Neuronal stem cell (in vitro differentiated cells): ENCODE measurements at regions not wholly inside any gene's neighbourhood (a gene's known extent, or its start where the extent isn't known, plus 50 kb on each side); places are given as distances from the start of the nearest gene placed in this dataset.

ENCODE experiments used
- DNase-seq: peaks from one replicate; pipeline ENCODE4 v3.0.0-alpha.2; 2013; ENCODE audit warnings: low spot score
- H2AFZ ChIP-seq: one replicate; pipeline ENCODE4 v1.6.1; 2013; ENCODE audit warnings: mild to moderate bottlenecking, low read length, inconsistent platforms
- H2AK5ac ChIP-seq: 2 replicates; pipeline ENCODE4 v1.6.1; 2013; ENCODE audit warnings: low read depth, mild to moderate bottlenecking, inconsistent platforms, low read length, moderate library complexity, mixed read lengths
- H2BK120ac ChIP-seq: 2 replicates; pipeline ENCODE4 v1.6.1; 2013; ENCODE audit warnings: low read depth, mild to moderate bottlenecking, inconsistent platforms, low read length, moderate library complexity, mixed read lengths
- H2BK12ac ChIP-seq: one replicate; pipeline ENCODE4 v1.6.1; 2013; ENCODE audit warnings: low read length, inconsistent platforms
- H2BK15ac ChIP-seq: 2 replicates; pipeline ENCODE4 v1.6.1; 2013; ENCODE audit warnings: mild to moderate bottlenecking, low read length, inconsistent platforms, mixed read lengths
- H2BK5ac ChIP-seq: one replicate; pipeline ENCODE4 v1.6.1; 2013; ENCODE audit warnings: inconsistent platforms, mild to moderate bottlenecking, low read length, moderate library complexity
- H3K14ac ChIP-seq: one replicate; pipeline ENCODE4 v1.6.1; 2013; ENCODE audit warnings: low read length, inconsistent platforms
- H3K18ac ChIP-seq: 2 replicates; pipeline ENCODE4 v1.6.1; 2013; ENCODE audit warnings: low read length, inconsistent platforms
- H3K23ac ChIP-seq: 2 replicates; pipeline ENCODE4 v1.6.1; 2013; ENCODE audit warnings: low read depth, mild to moderate bottlenecking, mixed read lengths, low read length, inconsistent platforms; ENCODE audit not compliant: poor library complexity
- H3K27ac ChIP-seq: replicated peaks from 3 replicates; pipeline ENCODE4 v1.5.1; 2013; ENCODE audit warnings: low read length, inconsistent platforms
- H3K27me3 ChIP-seq, 3 experiments: 2 replicates each; pipeline ENCODE4 v1.6.1; 2013; ENCODE audit warnings: low read length in 3 of 3, mild to moderate bottlenecking in 2 of 3, inconsistent platforms in 1 of 3, low read depth in 1 of 3, mixed read lengths in 1 of 3, moderate library complexity in 1 of 3; ENCODE audit not compliant: control insufficient read depth in 3 of 3, insufficient read depth in 3 of 3
- H3K36me3 ChIP-seq, 2 donors: replicated peaks in 1 of 2; 2 replicates each; pipeline ENCODE4 v1.6.1; 2013; ENCODE audit warnings: low read length in 2 of 2; ENCODE audit not compliant: control insufficient read depth in 2 of 2, insufficient read depth in 2 of 2
- H3K4ac ChIP-seq: 2 replicates; pipeline ENCODE4 v1.6.1; 2013; ENCODE audit warnings: inconsistent platforms, mild to moderate bottlenecking, low read length, moderate library complexity
- H3K4me1 ChIP-seq, 2 donors: 1 replicate in 1 of 2; 2 replicates in 1 of 2; pipeline ENCODE4 v1.6.1; 2013; ENCODE audit warnings: low read length in 2 of 2, low read depth in 1 of 2; ENCODE audit not compliant: control insufficient read depth in 2 of 2, insufficient read depth in 1 of 2
- H3K4me2 ChIP-seq: one replicate; pipeline ENCODE4 v1.6.1; 2013; ENCODE audit warnings: mild to moderate bottlenecking, low read length, inconsistent platforms; ENCODE audit not compliant: insufficient read depth, poor library complexity, severe bottlenecking
- H3K4me3 ChIP-seq, 2 donors: 2 replicates each; pipeline ENCODE4 v1.5.1; 2013; ENCODE audit warnings: low read length in 2 of 2, mild to moderate bottlenecking in 2 of 2, inconsistent platforms in 1 of 2, moderate library complexity in 1 of 2
- H3K79me1 ChIP-seq: one replicate; pipeline ENCODE4 v1.6.1; 2013; ENCODE audit warnings: low read depth, mild to moderate bottlenecking, inconsistent platforms, low read length, moderate library complexity
- H3K9ac ChIP-seq: one replicate; pipeline ENCODE4 v1.6.1; 2013; ENCODE audit warnings: mild to moderate bottlenecking, low read depth, low read length, inconsistent platforms; ENCODE audit not compliant: poor library complexity
- H3K9me3 ChIP-seq, 2 donors: replicated peaks in 1 of 2; 2 replicates each; pipeline versions ENCODE3 to v1.6.1; 2013; ENCODE audit warnings: low read length in 2 of 2, mild to moderate bottlenecking in 2 of 2, inconsistent platforms in 1 of 2, low read depth in 1 of 2, mixed read lengths in 1 of 2, moderate library complexity in 1 of 2; ENCODE audit not compliant: control insufficient read depth in 2 of 2, insufficient read depth in 1 of 2
- H4K8ac ChIP-seq: one replicate; pipeline ENCODE4 v1.6.1; 2013; ENCODE audit warnings: low read depth, mild to moderate bottlenecking, inconsistent platforms, low read length, moderate library complexity
- H4K91ac ChIP-seq: one replicate; pipeline ENCODE4 v1.6.1; 2013; ENCODE audit warnings: low read length, low read depth, mild to moderate bottlenecking, inconsistent platforms; ENCODE audit not compliant: poor library complexity
- WGBS, 2 donors: extraction: QIAGEN DNeasy Blood & Tissue Kit; methylation state at CpG; one replicate each; pipeline ENCODE4 v1.1.7; 2013; ENCODE audit warnings: missing lambda C conversion rate in 2 of 2, mixed read lengths in 1 of 2; ENCODE audit not compliant: insufficient read length in 2 of 2, insufficient replicate concordance in 1 of 2; ENCODE audit errors: extremely low coverage in 2 of 2; 5-methylcytosine and 5-hydroxymethylcytosine counted together

GRCh38 chr20:54879393-54879792 lies 404.0 kb downstream of the DOK5 start:
- no peaks in the 10 kb centered on the region for H3K79me1 ChIP-seq
- no peaks in the 10 kb centered on the region for H3K36me3 ChIP-seq
- H2BK12ac ChIP-seq = no peak overlapping the region
- no peak overlapping the region for H2AFZ ChIP-seq
- H3K4me3 ChIP-seq = no peak overlapping the region
- H3K27ac ChIP-seq = no peak overlapping the region
- no peak overlapping the region for H2BK5ac ChIP-seq
- no peak overlapping the region for H3K14ac ChIP-seq
- H3K9me3 ChIP-seq = no peaks in the 10 kb centered on the region
- no peak overlapping the region for H2BK15ac ChIP-seq
- H3K4ac ChIP-seq = no peak overlapping the region
- H3K9ac ChIP-seq = no peak overlapping the region
- H3K4me1 ChIP-seq = no peaks in the 10 kb centered on the region
- H4K8ac ChIP-seq = no peak overlapping the region
- no peak overlapping the region for H2BK120ac ChIP-seq
- H3K4me2 ChIP-seq = no peak overlapping the region
- no peak overlapping the region for H3K23ac ChIP-seq
- WGBS, 2 donors = no CpG with 5 or more reads among the region's 1 CpG
- no peak overlapping the region for H2AK5ac ChIP-seq
- no peak overlapping the region for H3K18ac ChIP-seq
- no peak overlapping the region for H4K91ac ChIP-seq
- no peak for DNase-seq
- H3K27me3 ChIP-seq = no peaks in the 10 kb centered on the region

GRCh38 chr20:54875307-54875706 lies 399.9 kb downstream of the DOK5 start:
- no peak overlapping the region for H3K4me2 ChIP-seq
- no peak overlapping the region for H2BK120ac ChIP-seq
- no peak for DNase-seq
- no peaks in the 10 kb centered on the region for H3K79me1 ChIP-seq
- H2AK5ac ChIP-seq = no peak overlapping the region
- no peak overlapping the region for H3K23ac ChIP-seq
- H2AFZ ChIP-seq = no peak overlapping the region
- no peak overlapping the region for H3K4ac ChIP-seq
- no peak overlapping the region for H3K4me3 ChIP-seq
- no peak overlapping the region for H2BK5ac ChIP-seq
- H3K27ac ChIP-seq = no peak overlapping the region
- H4K8ac ChIP-seq = no peak overlapping the region
- H3K9me3 ChIP-seq = no peaks in the 10 kb centered on the region
- H3K14ac ChIP-seq = no peak overlapping the region
- H3K36me3 ChIP-seq = no peaks in the 10 kb centered on the region
- no peak overlapping the region for H2BK12ac ChIP-seq
- H3K18ac ChIP-seq = no peak overlapping the region
- no peaks in the 10 kb centered on the region for H3K4me1 ChIP-seq
- H3K27me3 ChIP-seq = no peaks in the 10 kb centered on the region
- no peak overlapping the region for H2BK15ac ChIP-seq
- no peak overlapping the region for H3K9ac ChIP-seq
- WGBS, 2 donors = no CpG with 5 or more reads among the region's 3 CpGs
- no peak overlapping the region for H4K91ac ChIP-seq

GRCh38 chr20:54874718-54875117 lies 399.3 kb downstream of the DOK5 start:
- H3K4ac ChIP-seq = no peak overlapping the region
- no peak overlapping the region for H2BK12ac ChIP-seq
- H2AK5ac ChIP-seq = no peak overlapping the region
- no peak overlapping the region for H3K23ac ChIP-seq
- no peak overlapping the region for H3K4me2 ChIP-seq
- no peak overlapping the region for H2BK15ac ChIP-seq
- no peak overlapping the region for H3K18ac ChIP-seq
- no peak overlapping the region for H3K14ac ChIP-seq
- no peak overlapping the region for H4K91ac ChIP-seq
- H3K9ac ChIP-seq = no peak overlapping the region
- H2BK5ac ChIP-seq = no peak overlapping the region
- no peak overlapping the region for H3K27ac ChIP-seq
- H3K4me3 ChIP-seq = no peak overlapping the region
- H2AFZ ChIP-seq = no peak overlapping the region
- WGBS, 2 donors = no CpG with 5 or more reads among the region's 5 CpGs
- no peaks in the 10 kb centered on the region for H3K27me3 ChIP-seq
- no peak for DNase-seq
- H2BK120ac ChIP-seq = no peak overlapping the region
- H3K79me1 ChIP-seq = no peaks in the 10 kb centered on the region
- no peaks in the 10 kb centered on the region for H3K4me1 ChIP-seq
- H3K9me3 ChIP-seq = no peaks in the 10 kb centered on the region
- no peaks in the 10 kb centered on the region for H3K36me3 ChIP-seq
- H4K8ac ChIP-seq = no peak overlapping the region

DNA sequence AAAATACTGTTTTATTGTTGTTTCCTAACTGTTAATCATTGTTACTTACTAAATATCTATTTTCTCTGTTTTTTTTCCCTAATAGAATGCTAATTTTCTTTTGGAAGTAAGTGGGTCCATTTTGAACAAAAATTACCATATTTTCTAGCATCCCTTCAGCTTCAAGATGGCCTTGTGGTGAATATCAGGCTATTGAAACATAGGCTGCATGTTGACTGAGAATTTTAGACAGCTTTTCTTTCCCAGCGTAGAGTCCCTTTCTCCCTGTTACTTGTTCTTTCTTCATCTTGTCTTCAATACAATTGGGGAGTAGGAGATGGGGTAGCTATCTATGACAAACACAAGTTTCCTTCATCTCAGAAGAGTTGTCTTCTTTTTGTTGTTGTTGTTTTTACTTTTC lies 397.0 kb downstream of the DOK5 start:
- Histone ChIP-seq H4K8ac (no peak overlapping the region), H2AK5ac (no peak overlapping the region), H3K18ac (no peak overlapping the region), H2BK120ac (no peak overlapping the region), H3K79me1 (no peaks in the 10 kb centered on the region), H2BK12ac (no peak overlapping the region), H3K9me3 (no peaks in the 10 kb centered on the region), H3K4me3 (no peak overlapping the region), H3K4me2 (no peak overlapping the region), H3K14ac (no peak overlapping the region), H3K27me3 (no peaks in the 10 kb centered on the region), H3K9ac (no peak overlapping the region), H2BK15ac (no peak overlapping the region), H4K91ac (no peak overlapping the region), H3K23ac (no peak overlapping the region), H3K4ac (no peak overlapping the region), H3K36me3 (no peaks in the 10 kb centered on the region), H2AFZ (no peak overlapping the region), H3K27ac (no peak overlapping the region), H3K4me1 (no peaks in the 10 kb centered on the region), H2BK5ac (no peak overlapping the region)
- WGBS, 2 donors = no CpG with 5 or more reads among the region's 1 CpG
- DNase-seq = no peak
